NB4 (cell line): ENCODE measurements at regions not wholly inside any gene's neighbourhood (a gene's known extent, or its start where the extent isn't known, plus 50 kb on each side); places are given as distances from the start of the nearest gene placed in this dataset.

Experiments used
- CTCF ChIP-seq: IDR thresholded peaks from one replicate; pipeline ENCODE4 v1.5.1; 2012; ENCODE audit warnings: low read depth, low read length
- MYC ChIP-seq: IDR thresholded peaks from 2 replicates; pipeline ENCODE4 v1.6.1; 2011; ENCODE audit warnings: low read depth, low read length
- POLR2A ChIP-seq: IDR thresholded peaks from 2 replicates; pipeline ENCODE4 v1.6.1; 2011; ENCODE audit warnings: mild to moderate bottlenecking; ENCODE audit not compliant: insufficient read length; ENCODE audit errors: extremely low read depth
- TF ChIP-seq, protein P1 (sequence below): IDR thresholded peaks from 2 replicates; pipeline ENCODE4 v1.6.1; 2011; ENCODE audit warnings: low read depth, low read length

GRCh38 chr10:118827466-118828155 lies 72.8 kb upstream of the CACUL1 start:
- peak; percentile 56 for TF ChIP-seq CTCF
- TF ChIP-seq POLR2A, result no peak
- TF ChIP-seq, protein P1, sequence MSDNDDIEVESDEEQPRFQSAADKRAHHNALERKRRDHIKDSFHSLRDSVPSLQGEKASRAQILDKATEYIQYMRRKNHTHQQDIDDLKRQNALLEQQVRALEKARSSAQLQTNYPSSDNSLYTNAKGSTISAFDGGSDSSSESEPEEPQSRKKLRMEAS, result no peak
- TF ChIP-seq MYC, result no peak
